ENCODE measurements at regions not wholly inside any gene's neighbourhood (a gene's known extent, or its start where the extent isn't known, plus 50 kb on each side); places are given as distances from the start of the nearest gene placed in this dataset.

DNA sequence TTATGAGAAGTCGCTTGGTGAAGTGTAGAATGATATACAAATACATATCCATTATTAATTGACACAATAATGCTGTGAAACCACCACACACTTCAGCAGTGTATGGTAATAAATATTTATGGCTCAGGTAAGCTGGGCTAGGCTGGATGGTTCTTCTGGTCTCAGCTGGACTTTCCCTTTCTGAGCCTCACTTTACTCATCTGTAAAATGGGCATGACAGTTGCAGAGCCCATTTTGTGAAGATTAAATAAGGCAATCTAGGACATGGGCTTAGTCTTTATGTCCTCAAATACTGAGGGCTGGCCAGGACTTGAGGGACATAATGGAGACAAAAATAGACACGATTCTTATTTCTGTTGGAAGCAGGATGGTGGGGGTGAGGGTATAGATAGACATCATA is 196.1 kb downstream of the MIAT start:
- Histone ChIP-seq H3K4me3 (ENCODE audit: low read depth, low read length) (no peak overlapping the region), H3K4me1 (ENCODE audit: control insufficient read depth, insufficient read depth, low read length, unreplicated experiment) (peaks cover 2% of the 10 kb centered on the region), H3K27ac (ENCODE audit: low read depth, low read length) (no peak overlapping the region), H3K36me3 (ENCODE audit: insufficient read depth, low read length) (no peaks in the 10 kb centered on the region), H3K27me3 (ENCODE audit: insufficient read depth, low read length) (peaks cover 38% of the 10 kb centered on the region), H2AFZ (ENCODE audit: low read length, unreplicated experiment) (no peak overlapping the region), H3K79me2 (ENCODE audit: control insufficient read depth, insufficient read depth, low read length, unreplicated experiment) (no peaks in the 10 kb centered on the region)

GRCh38 chr22:26857169-26857568 is 199.8 kb downstream of the MIAT start:
- Histone ChIP-seq H3K4me3 (ENCODE audit: low read depth, low read length) (no peak overlapping the region), H3K36me3 (ENCODE audit: insufficient read depth, low read length) (no peaks in the 10 kb centered on the region), H2AFZ (ENCODE audit: low read length, unreplicated experiment) (no peak overlapping the region), H3K79me2 (ENCODE audit: control insufficient read depth, insufficient read depth, low read length, unreplicated experiment) (no peaks in the 10 kb centered on the region), H3K27ac (ENCODE audit: low read depth, low read length) (no peak overlapping the region), H3K4me1 (ENCODE audit: control insufficient read depth, insufficient read depth, low read length, unreplicated experiment) (no peaks in the 10 kb centered on the region), H3K27me3 (ENCODE audit: insufficient read depth, low read length) (peaks cover 32% of the 10 kb centered on the region)

- Histone ChIP-seq H3K4me1 (ENCODE audit: control insufficient read depth, insufficient read depth, low read length, unreplicated experiment) (no peaks in the 10 kb centered on the region), H3K27me3 (ENCODE audit: insufficient read depth, low read length) (peaks cover 14% of the 10 kb centered on the region), H3K36me3 (ENCODE audit: insufficient read depth, low read length) (no peaks in the 10 kb centered on the region), H2AFZ (ENCODE audit: low read length, unreplicated experiment) (no peak overlapping the region), H3K4me3 (ENCODE audit: low read depth, low read length) (no peak overlapping the region), H3K27ac (ENCODE audit: low read depth, low read length) (no peak overlapping the region), H3K79me2 (ENCODE audit: control insufficient read depth, insufficient read depth, low read length, unreplicated experiment) (no peaks in the 10 kb centered on the region)
Measured at GRCh38 chr22:26860301-26860700, 202.9 kb downstream of the MIAT start.

- no peak overlapping the region for H2AFZ ChIP-seq (ENCODE audit: low read length, unreplicated experiment)
- no peaks in the 10 kb centered on the region for H3K79me2 ChIP-seq (ENCODE audit: control insufficient read depth, insufficient read depth, low read length, unreplicated experiment)
- H3K27me3 ChIP-seq (ENCODE audit: insufficient read depth, low read length) = peaks cover 14% of the 10 kb centered on the region
- no peak overlapping the region for H3K27ac ChIP-seq (ENCODE audit: low read depth, low read length)
- no peaks in the 10 kb centered on the region for H3K4me1 ChIP-seq (ENCODE audit: control insufficient read depth, insufficient read depth, low read length, unreplicated experiment)
- no peak overlapping the region for H3K4me3 ChIP-seq (ENCODE audit: low read depth, low read length)
- H3K36me3 ChIP-seq (ENCODE audit: insufficient read depth, low read length) = no peaks in the 10 kb centered on the region
Measured at GRCh38 chr22:26865021-26865420, 207.6 kb downstream of the MIAT start.

GRCh38 chr22:26883393-26883792 is 226.0 kb downstream of the MIAT start:
- no peaks in the 10 kb centered on the region for H3K27me3 ChIP-seq (ENCODE audit: insufficient read depth, low read length)
- peaks cover 12% of the 10 kb centered on the region for H3K4me1 ChIP-seq (ENCODE audit: control insufficient read depth, insufficient read depth, low read length, unreplicated experiment)

GRCh38 chr22:26884921-26885320 is 227.5 kb downstream of the MIAT start:
- Histone ChIP-seq H3K27ac (ENCODE audit: low read depth, low read length) (no peak overlapping the region), H3K4me1 (ENCODE audit: control insufficient read depth, insufficient read depth, low read length, unreplicated experiment) (peaks cover 12% of the 10 kb centered on the region), H3K79me2 (ENCODE audit: control insufficient read depth, insufficient read depth, low read length, unreplicated experiment) (no peaks in the 10 kb centered on the region), H3K36me3 (ENCODE audit: insufficient read depth, low read length) (no peaks in the 10 kb centered on the region), H2AFZ (ENCODE audit: low read length, unreplicated experiment) (no peak overlapping the region), H3K27me3 (ENCODE audit: insufficient read depth, low read length) (no peaks in the 10 kb centered on the region), H3K4me3 (ENCODE audit: low read depth, low read length) (no peak overlapping the region)

More at GRCh38 chr22:26883393-26883792, 226.0 kb downstream of the MIAT start:
- Histone ChIP-seq H3K4me3 (ENCODE audit: low read depth, low read length) (no peak overlapping the region), H3K36me3 (ENCODE audit: insufficient read depth, low read length) (no peaks in the 10 kb centered on the region), H3K27ac (ENCODE audit: low read depth, low read length) (no peak overlapping the region), H3K79me2 (ENCODE audit: control insufficient read depth, insufficient read depth, low read length, unreplicated experiment) (no peaks in the 10 kb centered on the region), H2AFZ (ENCODE audit: low read length, unreplicated experiment) (no peak overlapping the region)

DNA sequence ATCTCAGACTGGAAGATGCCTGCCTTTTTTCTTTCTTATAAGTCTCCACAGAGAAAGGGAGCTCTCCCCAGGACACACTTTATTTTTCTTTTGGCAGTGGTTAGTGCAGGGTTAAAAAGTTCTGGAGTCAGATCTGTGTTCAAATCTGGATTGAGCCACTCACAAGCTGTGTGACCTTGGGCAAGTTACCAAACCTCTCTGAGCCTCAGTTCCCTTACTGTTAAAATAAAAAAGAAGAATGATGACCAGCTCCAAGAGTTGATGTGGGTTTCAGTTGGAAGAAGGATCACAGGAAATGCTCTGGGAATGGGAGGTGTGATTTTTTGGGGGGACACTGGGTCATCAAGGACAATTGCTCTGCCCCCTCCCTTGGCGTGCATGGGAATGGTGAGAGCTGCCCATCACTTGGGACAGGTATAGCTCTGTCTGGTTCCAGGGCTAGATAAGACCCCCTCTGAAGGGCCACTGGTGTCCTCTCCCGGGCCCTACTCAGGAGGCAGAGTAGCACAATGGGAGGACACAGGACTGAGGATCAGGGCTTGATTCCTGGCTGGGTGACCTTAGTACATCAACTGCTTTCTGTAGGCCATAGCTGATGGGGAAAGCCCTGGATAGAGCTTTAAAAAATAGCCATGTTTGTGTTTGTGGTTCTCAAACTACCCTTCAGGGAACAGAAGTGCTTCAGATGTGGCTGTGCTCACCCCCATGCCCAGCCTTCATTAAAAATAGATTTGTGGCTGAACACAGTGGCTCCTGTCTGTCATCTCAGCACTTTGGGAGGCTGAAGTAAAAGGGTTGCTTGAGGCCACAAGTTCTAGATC is 228.3 kb downstream of the MIAT start:
- Histone ChIP-seq H3K4me1 (ENCODE audit: control insufficient read depth, insufficient read depth, low read length, unreplicated experiment) (peaks cover 12% of the 10 kb centered on the region), H3K27ac (ENCODE audit: low read depth, low read length) (no peak overlapping the region), H3K27me3 (ENCODE audit: insufficient read depth, low read length) (no peaks in the 10 kb centered on the region), H3K36me3 (ENCODE audit: insufficient read depth, low read length) (no peaks in the 10 kb centered on the region), H3K4me3 (ENCODE audit: low read depth, low read length) (no peak overlapping the region), H3K79me2 (ENCODE audit: control insufficient read depth, insufficient read depth, low read length, unreplicated experiment) (no peaks in the 10 kb centered on the region), H2AFZ (ENCODE audit: low read length, unreplicated experiment) (no peak overlapping the region)

- no peak overlapping the region for H2AFZ ChIP-seq (ENCODE audit: low read length, unreplicated experiment)
- H3K36me3 ChIP-seq (ENCODE audit: insufficient read depth, low read length) = no peaks in the 10 kb centered on the region
- 0 out of 2 replicates have a peak overlapping the region, but pooled peaks have one; percentile 29 for H3K27ac ChIP-seq (ENCODE audit: low read depth, low read length)
- no peak overlapping the region for H3K4me3 ChIP-seq (ENCODE audit: low read depth, low read length)
- peaks cover 12% of the 10 kb centered on the region for H3K4me1 ChIP-seq (ENCODE audit: control insufficient read depth, insufficient read depth, low read length, unreplicated experiment)
- H3K27me3 ChIP-seq (ENCODE audit: insufficient read depth, low read length) = no peaks in the 10 kb centered on the region
- H3K79me2 ChIP-seq (ENCODE audit: control insufficient read depth, insufficient read depth, low read length, unreplicated experiment) = no peaks in the 10 kb centered on the region
Measured at GRCh38 chr22:26887456-26887855, 230.1 kb downstream of the MIAT start.

DNA sequence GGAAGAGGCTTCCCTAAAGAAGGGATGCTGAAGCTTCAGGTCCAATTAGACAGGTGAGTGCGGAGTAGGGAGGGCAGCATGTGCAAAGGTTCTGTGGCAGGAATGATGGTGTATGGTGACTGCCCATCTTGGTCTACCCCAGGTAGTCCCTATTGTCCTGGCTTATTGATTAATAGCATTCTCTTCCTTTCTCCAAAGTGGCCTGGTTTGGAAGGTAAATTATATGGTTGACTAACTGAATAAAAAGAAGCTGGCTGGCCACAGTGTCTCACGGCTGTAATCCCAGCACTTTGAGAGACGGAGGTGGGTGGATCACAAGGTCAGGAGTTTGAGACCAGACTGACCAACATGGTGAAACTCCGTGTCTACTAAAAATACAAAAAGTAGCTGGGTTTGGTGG is 230.5 kb downstream of the MIAT start:
- Histone ChIP-seq H2AFZ (ENCODE audit: low read length, unreplicated experiment) (no peak overlapping the region), H3K4me1 (ENCODE audit: control insufficient read depth, insufficient read depth, low read length, unreplicated experiment) (peaks cover 16% of the 10 kb centered on the region), H3K27me3 (ENCODE audit: insufficient read depth, low read length) (no peaks in the 10 kb centered on the region), H3K27ac (ENCODE audit: low read depth, low read length) (0 out of 2 replicates have a peak overlapping the region, but pooled peaks have one; percentile 29), H3K4me3 (ENCODE audit: low read depth, low read length) (no peak overlapping the region), H3K36me3 (ENCODE audit: insufficient read depth, low read length) (no peaks in the 10 kb centered on the region), H3K79me2 (ENCODE audit: control insufficient read depth, insufficient read depth, low read length, unreplicated experiment) (no peaks in the 10 kb centered on the region)

DNA sequence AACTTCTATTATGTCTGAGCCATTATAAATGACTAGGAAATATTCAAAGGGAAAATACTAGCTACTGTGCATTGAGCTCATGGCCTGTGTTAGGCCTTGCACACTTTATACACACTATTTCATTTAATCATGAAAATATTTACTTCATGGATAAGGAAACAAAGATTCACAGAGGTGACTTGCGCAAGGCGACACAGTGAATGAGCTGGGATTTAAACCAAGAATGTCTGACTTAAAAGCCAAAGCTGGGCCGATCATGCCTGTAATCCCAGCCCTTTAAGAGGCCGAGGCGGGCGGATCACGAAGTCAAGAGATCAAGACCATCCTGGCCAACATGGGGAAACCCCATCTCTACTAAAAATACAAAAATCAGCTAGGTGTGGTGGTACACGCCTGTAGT is 231.5 kb downstream of the MIAT start:
- no peak overlapping the region for H2AFZ ChIP-seq (ENCODE audit: low read length, unreplicated experiment)
- H3K4me3 ChIP-seq (ENCODE audit: low read depth, low read length) = no peak overlapping the region
- H3K4me1 ChIP-seq (ENCODE audit: control insufficient read depth, insufficient read depth, low read length, unreplicated experiment) = peaks cover 16% of the 10 kb centered on the region
- no peaks in the 10 kb centered on the region for H3K79me2 ChIP-seq (ENCODE audit: control insufficient read depth, insufficient read depth, low read length, unreplicated experiment)
- H3K36me3 ChIP-seq (ENCODE audit: insufficient read depth, low read length) = no peaks in the 10 kb centered on the region
- H3K27me3 ChIP-seq (ENCODE audit: insufficient read depth, low read length) = no peaks in the 10 kb centered on the region
- no peak overlapping the region for H3K27ac ChIP-seq (ENCODE audit: low read depth, low read length)

DNA sequence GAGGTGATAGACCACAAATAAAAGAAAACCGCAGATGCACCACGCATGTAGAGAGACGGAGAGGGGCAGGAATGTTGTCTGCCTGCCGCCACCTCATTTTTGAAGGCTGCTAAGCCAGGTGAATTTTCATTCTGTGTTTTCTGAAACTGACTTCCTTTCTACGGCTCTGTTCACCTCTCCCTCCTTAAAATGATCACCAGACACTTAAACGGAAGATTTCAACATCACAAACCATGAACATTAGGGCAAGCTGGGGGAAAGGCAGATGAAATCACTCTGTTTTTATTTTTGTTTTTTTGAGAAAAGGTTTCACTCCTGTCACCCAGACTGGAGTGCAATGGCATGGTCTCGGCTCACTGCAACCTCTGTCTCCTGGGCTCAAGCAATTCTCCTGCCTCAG is 232.4 kb downstream of the MIAT start:
- Histone ChIP-seq H3K4me1 (ENCODE audit: control insufficient read depth, insufficient read depth, low read length, unreplicated experiment) (peaks cover 21% of the 10 kb centered on the region), H3K27ac (ENCODE audit: low read depth, low read length) (no peak overlapping the region), H3K79me2 (ENCODE audit: control insufficient read depth, insufficient read depth, low read length, unreplicated experiment) (no peaks in the 10 kb centered on the region), H3K4me3 (ENCODE audit: low read depth, low read length) (no peak overlapping the region), H3K27me3 (ENCODE audit: insufficient read depth, low read length) (no peaks in the 10 kb centered on the region), H2AFZ (ENCODE audit: low read length, unreplicated experiment) (no peak overlapping the region), H3K36me3 (ENCODE audit: insufficient read depth, low read length) (no peaks in the 10 kb centered on the region)
